ENCODE measurements at regions not wholly inside any gene's neighbourhood (a gene's known extent, or its start where the extent isn't known, plus 50 kb on each side); places are given as distances from the start of the nearest gene placed in this dataset.

- no peaks in the 10 kb centered on the region for H3K4me1 ChIP-seq
- intact Hi-C loops (cut with DNase I), result no loop called here
- H3K27me3 ChIP-seq, result no peaks in the 10 kb centered on the region
- H3K4me3 ChIP-seq, result peak overlapping the region in 1 of 2 donors; percentile 22
- H3K9me3 ChIP-seq, result no peaks in the 10 kb centered on the region
- TF ChIP-seq, protein P1, sequence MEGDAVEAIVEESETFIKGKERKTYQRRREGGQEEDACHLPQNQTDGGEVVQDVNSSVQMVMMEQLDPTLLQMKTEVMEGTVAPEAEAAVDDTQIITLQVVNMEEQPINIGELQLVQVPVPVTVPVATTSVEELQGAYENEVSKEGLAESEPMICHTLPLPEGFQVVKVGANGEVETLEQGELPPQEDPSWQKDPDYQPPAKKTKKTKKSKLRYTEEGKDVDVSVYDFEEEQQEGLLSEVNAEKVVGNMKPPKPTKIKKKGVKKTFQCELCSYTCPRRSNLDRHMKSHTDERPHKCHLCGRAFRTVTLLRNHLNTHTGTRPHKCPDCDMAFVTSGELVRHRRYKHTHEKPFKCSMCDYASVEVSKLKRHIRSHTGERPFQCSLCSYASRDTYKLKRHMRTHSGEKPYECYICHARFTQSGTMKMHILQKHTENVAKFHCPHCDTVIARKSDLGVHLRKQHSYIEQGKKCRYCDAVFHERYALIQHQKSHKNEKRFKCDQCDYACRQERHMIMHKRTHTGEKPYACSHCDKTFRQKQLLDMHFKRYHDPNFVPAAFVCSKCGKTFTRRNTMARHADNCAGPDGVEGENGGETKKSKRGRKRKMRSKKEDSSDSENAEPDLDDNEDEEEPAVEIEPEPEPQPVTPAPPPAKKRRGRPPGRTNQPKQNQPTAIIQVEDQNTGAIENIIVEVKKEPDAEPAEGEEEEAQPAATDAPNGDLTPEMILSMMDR (IDR thresholded peaks at IDR 0.05), result no peak
- H3K27ac ChIP-seq, result peak overlapping the region in 1 of 2 donors; percentile 29
- no peaks in the 10 kb centered on the region for H3K36me3 ChIP-seq
- DNase-seq (ENCODE audit: low spot score in 2 of 2), result no peak
Observed at GRCh38 chr14:92263681-92264080, 59.3 kb upstream of the SLC24A4 start.

GRCh38 chr14:92264195-92264594 lies 58.8 kb upstream of the SLC24A4 start:
- no peak for DNase-seq (ENCODE audit: low spot score in 2 of 2)
- Histone ChIP-seq H3K36me3 (no peaks in the 10 kb centered on the region), H3K4me1 (no peaks in the 10 kb centered on the region), H3K9me3 (no peaks in the 10 kb centered on the region), H3K27ac (peak overlapping the region in 1 of 2 donors; percentile 29), H3K4me3 (no peak overlapping the region), H3K27me3 (no peaks in the 10 kb centered on the region)
- intact Hi-C loops (cut with DNase I), result no loop called here
- TF ChIP-seq, protein P1 (IDR thresholded peaks at IDR 0.05), result no peak

GRCh38 chr14:92266216-92266615 lies 56.7 kb upstream of the SLC24A4 start:
- no peak overlapping the region for H3K4me3 ChIP-seq
- intact Hi-C loops (cut with DNase I), result no loop called here
- H3K27ac ChIP-seq, result no peak overlapping the region
- H3K27me3 ChIP-seq, result no peaks in the 10 kb centered on the region
- no peaks in the 10 kb centered on the region for H3K9me3 ChIP-seq
- H3K36me3 ChIP-seq, result no peaks in the 10 kb centered on the region
- H3K4me1 ChIP-seq, result no peaks in the 10 kb centered on the region
- DNase-seq (ENCODE audit: low spot score in 2 of 2), result no peak
- TF ChIP-seq, protein P1 (IDR thresholded peaks at IDR 0.05), result no peak

Measured in ascending aorta (tissue), 2 donors.